ENCODE measurements at regions not wholly inside any gene's neighbourhood (a gene's known extent, or its start where the extent isn't known, plus 50 kb on each side); places are given as distances from the start of the nearest gene placed in this dataset.
"Not testable (repeated sequence)": the region's sequence is repeated elsewhere in the genome, so short reads cannot be mapped to it uniquely, and the experiment has no call there.

DNA sequence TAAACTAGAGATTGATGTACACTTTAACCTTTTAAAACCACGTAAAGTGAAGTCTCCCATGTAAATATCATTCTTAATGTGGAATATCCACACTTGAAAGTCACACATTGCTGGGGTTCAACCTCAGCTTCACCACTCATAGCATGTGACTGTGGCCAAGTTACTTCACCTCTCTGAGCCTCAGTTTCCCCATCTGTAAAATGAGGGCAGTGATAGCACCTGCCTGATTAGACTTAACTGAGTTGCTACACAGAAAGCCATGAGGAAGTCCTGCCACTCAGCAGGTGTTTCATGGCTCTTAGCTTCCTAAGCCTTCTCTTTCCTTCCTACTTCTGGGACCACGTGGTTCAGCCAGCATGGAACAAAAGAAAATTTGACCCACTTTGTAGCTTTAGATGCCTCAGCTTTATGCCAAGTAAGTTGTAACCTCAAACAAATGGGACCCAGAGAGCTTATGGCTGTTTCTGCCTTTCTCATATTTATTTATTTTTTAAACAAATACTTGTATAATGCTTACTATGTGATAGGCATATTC is 277.3 kb upstream of the KLF3 start:
- no peak for DNase-seq

DNA sequence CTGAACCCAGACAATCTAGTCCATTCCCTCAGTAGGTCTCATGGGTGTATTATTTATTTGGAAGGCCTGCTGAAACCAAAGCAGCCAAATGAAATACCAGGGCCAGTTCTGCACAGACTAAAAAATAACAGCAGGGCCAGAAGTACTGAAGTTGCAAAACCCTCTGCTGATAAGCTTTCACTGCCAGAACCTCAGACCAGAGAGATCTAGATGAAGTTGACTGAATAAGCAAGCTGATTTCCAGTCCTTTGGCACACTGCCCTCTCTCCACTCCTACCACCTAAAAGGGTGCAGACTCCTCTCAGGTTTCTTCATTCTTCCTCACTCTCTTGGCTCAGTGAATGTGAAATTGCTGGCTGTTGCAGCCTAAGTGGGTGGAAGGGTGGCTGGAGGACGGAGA is 276.7 kb upstream of the KLF3 start:
- DNase-seq, result no peak

DNA sequence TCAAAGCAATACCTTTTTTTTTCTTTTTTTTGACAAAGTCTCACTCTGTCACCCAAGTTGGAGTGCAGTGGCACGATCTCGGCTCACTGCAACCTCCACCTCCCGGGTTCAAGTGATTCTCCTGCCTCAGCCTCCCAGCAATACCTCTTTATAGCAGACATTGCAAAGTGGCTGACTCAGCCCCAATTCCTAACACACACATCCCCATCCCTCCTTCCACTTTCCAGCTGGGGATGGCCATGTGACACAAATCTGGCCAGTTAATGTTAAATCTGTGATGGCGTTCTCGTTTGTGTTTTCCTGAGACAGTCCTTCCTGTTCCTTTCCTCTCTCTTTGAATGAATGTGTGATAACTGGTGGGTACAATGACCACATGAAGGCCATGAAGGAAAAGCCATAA is 276.2 kb upstream of the KLF3 start:
- DNase-seq, result no peak

DNA sequence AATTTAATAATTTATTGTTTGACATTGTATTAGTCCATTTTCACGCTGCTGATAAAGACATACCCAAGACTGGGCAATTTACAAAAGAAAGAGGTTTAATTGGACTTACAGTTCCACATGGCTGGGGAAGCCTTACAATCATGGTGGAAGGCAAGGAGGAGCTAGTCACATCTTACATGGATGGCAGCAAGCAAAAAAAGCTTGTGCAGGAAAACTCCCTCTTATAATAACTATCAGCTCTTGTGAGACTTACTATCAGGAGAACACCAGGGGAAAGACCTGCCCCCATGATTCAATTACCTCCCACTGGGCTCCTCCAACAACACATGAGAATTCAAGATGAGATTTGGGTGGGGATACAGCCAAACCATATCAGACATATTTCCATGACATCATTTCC is 275.1 kb upstream of the KLF3 start:
- not testable (repeated sequence) for DNase-seq

DNA sequence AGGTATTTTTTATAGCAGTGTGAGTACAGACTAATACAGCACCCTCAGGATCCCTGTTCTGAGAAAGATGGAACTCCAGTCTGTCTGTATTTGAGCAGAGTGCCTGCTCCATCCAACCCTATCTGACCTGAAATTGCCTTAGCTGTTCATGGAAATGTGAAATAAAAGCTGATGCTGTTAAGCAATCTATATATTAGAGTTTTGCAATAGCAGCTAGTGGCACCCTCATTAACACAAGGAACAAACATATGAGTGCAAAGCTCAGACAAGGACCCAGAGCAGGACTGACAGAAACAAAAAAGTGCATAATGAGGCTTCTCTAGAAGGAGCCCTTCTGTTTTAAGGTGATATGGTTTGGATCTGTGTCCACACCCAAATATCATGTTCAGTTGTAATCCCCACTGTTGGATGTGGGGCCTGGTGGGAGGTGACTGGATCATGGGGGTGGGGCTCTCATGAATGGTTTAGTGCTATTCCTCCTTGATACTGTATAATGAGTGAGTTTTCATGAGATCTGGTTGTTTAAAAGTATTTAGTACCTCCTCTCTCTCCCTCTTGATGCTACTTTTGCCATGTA is 272.9 kb upstream of the KLF3 start:
- DNase-seq, result no peak

DNA sequence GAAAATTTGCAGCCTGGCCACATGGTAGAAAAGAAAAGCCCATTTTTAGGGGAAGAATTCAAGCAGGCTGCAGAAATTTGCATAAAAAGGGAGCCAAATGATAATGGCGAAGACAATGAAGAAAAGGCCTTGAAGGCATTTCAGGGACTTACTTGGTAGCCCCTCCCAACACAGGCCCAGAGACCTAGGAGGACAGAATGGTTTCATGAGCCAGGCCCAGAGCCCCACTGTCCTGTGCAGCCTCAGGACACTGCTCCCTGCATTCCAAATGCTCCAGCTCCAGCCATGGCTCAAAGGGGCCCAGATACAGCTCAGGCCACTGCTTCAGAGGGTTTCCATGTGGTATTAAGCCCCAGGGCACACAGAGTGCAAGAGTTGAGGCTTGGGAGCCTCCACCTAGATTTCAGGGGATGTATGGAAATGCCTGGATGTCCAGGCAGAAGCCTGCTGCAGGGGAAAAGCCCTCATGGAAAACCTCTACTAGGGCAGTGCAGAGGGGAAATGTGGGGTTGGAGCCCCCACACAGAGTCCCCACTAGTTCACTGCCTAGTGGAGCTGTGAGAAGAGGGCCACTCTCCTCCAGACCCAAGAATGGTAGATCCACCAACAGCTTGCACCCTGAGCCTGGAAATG is 271.7 kb upstream of the KLF3 start:
- no peak for DNase-seq

DNA sequence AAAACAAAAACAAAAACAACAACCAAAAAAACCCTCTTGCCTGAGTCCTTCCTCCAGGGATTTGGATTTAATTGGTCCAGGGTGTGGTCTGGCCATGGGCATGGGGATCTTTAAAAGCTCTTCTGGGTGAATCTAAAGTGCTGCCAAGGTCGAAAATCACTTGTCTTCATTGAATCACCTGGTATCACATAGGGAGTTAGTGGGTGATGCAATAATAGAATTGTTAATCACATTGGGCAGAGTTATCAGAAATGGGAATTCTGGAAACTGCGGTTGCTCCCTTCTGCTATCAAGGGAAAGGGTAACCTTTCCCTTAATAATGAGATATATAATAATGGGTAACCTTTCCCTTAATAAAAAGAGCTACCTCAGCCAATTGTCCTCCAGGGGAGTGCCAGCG is 267.9 kb upstream of the KLF3 start:
- no peak for DNase-seq

DNA sequence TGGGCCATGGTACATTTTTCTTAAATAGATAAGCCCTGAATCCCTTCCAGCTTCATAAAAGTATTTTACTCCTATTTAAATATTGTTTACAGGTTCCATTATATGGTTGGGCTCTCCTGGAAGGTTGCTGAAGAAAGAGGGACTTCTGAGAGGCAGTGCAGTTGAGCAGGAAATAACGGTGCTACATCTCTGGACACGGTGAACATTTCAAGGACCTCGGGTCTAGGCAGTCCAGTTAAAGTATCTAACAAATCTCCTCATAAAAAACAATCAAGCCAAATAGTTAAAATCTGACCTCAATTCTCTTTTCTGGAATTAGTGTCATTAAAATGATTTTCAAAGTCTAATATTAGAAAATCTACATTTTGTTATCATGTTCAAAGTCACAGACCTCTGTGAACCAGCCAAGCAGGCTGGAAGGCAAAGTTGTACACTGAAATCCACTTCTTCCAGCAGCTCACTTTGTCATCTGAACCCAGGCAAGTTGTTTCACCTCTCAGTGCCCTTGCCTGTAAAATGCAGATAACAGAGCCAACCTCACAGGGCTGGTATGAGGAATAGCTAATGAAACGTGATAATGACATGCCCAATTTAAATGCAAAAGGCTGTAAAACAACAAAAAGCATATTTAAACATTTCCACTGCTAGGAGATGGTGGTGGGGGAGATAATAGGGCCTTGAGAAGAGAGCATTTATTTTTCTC is 267.0 kb upstream of the KLF3 start:
- no peak for DNase-seq

DNA sequence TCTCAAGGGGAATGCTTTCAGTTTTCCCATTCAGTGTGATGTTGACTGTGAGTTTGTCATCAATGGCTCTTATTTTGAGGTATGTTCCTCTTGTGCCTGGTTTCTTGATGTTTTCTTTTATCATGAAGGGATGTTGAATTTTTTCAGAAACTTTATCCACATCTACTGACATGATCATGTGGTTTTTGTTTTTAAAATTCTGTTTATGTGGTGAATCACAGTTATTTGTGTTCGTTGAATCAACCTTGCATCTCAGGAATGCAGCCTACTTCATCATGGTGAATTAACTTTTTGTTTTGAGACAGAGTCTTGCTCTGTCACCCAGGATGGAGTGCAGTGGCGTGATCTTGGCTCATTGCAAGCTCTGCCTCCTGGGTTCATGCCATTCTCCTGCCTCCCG is 263.1 kb upstream of the KLF3 start:
- DNase-seq, result no peak

DNA sequence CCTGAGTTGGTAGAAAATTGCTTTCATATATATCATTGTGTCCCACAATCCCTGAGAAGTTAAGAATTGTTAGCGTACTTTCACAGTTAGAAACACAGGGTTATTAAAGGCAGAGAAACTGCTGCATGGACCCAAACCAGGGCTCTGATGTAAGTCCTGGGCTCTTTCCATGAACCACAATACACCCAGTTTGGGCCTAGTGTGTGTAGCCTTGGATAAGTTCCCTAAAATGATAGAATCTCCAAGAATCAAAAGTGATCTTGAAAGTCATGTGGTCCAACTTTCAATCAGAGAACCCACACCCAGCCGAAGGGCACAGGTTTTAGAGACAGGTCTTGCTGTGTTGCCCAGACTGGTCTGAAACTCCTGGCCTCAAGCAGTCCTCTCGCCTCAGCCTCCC is 257.8 kb upstream of the KLF3 start:
- no peak for DNase-seq

DNA sequence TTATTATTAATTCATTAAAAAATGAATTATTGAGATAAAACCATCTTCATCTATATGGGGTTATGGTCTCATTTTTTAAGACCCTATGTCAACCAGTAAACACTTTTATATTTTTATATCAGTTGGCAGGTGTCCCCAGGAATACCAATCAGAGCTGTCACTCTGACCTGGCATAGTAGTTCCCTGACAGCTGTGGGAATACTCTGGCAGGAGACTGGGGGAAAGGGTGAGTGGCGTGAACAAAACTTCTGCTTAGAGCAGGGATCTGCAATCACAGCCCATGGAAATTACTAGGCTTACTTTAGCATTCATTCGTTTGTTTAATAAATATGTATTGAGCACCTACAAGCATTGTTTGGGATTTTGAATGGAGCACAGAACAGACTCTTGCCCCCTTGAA is 254.1 kb upstream of the KLF3 start:
- no peak for DNase-seq

DNA sequence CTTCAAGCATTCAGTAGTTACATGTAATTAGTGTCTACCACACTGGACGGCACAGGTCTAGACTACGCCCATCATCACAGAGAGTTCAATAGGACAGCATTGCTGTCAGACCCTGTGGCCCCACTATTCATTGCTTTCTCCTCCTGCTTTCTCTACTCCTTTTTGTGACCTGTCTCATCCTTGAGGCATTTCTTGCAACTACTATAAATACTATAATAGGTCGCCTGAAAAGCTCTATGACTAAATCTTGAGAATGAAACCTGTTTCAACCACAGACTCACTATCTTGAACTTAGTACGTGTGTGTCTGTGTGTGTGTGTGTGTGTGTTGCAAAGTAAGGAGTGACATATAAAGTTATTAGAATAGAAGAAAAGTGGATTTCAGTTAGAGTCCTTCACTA is 252.9 kb upstream of the KLF3 start:
- peak in 1 of 2 experiments; percentile 10 for DNase-seq

DNA sequence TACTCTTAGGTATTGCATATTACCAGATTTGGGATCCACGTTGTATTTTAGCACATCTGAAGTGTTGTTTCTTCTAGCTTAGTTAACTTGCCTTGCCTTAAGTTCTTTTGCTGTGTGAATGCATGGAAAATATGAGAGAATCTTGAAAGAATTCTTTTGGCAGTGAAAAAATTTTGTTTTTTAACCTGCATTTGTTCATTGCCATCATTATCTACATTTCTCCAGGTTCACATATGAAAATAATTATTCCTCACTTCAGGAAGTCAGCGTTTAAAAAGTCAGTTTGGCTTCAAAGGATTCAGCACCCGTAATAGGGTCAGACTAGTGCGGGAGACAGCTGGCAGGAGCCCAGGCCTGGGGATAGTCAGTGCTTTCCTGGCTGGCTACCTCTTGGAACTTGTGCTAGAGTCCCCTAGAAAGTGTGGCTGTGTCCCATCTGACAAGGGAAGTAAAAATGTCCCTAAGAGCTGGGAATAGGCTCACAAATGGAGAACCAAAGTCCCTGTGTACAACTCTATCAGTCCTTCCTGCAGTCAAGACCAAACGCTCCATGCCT is 251.9 kb upstream of the KLF3 start:
- DNase-seq, result no peak

DNA sequence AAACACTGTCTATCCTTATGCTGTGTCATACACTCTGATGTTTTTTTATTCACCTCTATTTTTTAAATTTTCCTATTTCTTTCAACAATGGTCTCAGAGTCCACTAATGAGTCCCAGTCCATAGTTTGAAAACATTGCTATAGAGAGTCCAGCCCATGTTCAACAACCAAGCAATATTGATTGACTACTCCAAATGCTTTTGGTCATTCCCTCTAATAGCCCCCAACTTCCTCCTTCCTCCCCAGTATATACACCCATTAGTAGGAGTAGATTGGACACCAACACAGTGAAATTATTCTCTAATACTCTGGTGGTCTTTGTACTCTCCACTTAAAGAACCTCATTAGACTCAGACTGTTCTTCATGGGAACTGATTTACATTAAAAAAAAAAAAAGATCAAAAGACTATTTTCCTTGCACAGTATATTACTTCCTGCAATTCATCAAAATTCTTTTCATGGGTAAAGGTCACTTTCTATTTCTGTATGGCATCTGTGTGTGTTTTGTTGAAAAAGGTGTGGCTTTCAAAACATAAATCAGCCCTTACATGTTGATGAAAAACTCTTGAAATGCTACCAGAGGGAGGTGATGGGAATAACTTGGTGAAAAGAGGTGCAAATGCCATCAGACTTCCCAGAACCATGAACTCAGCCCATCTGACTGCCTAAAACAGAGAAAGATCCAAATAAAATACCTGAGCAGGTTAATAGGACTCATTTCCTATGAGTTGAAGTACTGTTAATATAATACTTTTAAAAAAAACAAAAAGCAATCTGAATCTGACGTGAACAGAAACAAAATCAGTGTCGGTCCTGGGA is 250.3 kb upstream of the KLF3 start:
- DNase-seq, result no peak

DNA sequence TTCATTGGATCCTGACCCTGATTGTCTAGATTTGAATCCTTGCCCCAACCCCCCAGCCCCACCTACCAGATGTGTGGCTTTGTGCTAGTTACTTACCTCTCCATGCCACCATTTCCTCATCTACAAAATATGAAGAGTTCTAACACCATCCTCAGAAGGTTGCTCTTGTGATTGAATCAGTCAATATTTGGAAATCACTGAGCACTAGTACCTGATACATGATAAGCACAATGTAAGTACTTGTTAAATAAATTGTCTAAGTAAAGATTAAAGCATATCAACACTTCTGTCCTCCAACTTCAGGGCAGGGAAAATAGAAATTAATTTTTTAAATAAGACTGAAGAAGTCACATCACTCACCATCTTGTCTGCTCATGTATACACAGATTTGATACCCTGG is 249.6 kb upstream of the KLF3 start:
- no peak for DNase-seq

DNA sequence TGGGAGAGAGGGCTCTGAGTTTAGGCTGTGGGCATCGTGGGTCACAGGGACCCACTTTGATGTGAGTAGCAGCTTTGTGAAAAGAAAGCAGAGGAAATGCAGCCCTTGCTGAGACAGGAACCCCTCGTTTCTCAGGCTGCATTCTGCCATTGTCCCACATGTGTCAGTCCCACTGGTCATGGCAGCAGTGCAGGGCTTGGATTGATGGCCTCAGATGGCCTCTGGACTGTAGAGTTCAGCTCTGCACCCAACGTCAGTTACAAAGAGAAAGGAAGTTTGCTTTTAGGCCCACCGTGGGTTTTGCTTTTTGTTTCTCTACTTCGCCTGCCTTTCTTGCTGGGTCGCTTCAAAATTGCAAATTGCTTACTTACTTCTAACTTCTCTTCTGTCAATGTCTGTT is 248.3 kb upstream of the KLF3 start:
- DNase-seq, result no peak

DNA sequence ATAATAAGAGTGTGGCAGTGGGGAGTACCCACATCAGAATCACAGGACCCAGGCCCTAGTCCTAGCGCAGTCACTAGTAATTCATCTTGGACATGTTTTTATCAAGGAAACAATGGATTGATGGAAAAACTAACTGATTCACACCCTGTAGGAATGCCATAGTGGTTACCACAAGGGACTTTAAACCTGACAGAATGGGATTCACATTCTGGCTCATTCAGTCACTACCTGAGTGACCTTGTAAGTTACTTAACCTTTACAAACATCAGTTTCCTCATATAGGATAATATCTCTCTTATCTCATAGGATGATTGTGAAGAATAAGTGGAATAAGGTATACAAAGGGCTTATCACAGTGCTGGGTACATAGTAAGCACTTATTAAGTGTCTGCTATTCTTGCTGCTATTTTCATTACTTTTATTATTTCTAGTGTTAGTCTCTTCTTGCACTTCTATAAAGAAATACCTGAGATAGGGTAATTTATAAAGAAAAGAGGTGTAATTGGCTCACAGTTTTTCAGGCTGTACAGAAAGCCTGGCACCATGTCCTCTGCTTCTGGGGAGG is 247.5 kb upstream of the KLF3 start:
- DNase-seq, result no peak

DNA sequence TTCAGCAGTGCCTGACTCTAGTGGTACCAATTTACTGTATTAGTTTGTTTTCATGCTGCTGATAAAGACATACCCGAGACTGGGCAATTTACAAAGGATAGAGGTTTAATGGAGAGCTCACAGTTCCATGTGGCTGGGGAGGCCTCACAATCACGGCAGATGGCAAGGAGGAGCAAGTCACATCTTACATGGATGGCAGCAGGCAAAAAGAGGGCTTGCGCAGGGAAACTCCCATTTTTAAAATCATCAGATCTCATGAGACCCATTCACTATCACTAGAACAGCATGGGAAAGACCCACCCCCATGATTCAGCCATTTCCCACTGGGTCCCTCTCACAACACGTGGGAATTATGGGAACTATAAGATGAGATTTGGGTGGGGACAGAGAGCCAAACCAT is 243.7 kb upstream of the KLF3 start:
- DNase-seq, result not testable (repeated sequence)

DNA sequence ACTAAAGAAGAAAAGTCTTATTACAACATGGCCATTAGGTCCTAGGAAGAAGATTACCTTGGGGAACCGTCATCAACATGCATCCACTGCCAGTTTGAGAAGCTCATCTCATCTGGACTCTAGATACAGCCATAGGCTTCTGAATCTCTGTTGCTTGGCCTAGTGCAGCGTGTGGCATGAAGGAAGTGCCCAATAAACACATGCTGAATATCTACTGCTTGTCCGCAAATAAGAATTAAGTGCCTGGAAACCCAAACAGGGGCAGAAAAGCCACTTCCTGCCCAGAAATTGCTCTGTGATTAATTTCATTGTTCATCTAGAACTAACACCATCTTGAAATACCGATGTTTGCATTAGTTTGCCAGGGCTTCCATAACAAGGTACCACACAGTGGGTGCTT is 241.1 kb upstream of the KLF3 start:
- DNase-seq, result no peak

DNA sequence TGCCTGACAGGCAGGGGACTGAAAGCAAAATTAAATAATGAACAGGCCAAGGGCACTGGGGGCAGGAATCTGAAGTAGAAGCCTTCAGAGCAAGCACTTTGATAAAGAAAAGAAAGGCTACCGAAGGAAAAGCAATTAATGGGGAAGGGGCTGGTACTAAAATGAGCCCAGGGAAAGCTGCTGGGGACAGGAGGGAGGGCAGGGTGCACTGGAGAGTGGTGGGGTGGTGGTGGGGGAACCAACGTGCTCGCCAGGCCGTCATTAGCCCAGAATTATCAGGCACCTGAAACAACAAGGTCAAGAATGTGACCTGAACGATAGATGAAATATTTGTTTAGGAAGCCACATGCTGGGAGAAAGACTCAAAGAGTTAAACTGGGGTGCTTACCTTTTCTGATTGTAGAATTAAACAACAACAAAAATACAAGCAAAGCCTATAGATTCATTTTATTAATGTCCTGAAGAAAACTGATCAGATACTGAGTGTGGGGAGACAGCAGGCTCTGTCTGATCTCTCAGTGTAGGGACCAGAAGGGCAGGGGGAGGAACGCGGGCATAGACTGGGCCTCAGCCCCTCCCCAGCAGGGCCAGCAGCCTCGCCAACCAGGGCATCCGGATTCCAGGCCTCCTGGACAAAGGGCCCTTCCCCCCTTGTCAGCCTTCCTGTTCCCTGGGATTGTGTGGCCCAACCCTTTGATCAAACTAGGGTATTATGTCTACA is 239.7 kb upstream of the KLF3 start:
- no peak for DNase-seq

DNA sequence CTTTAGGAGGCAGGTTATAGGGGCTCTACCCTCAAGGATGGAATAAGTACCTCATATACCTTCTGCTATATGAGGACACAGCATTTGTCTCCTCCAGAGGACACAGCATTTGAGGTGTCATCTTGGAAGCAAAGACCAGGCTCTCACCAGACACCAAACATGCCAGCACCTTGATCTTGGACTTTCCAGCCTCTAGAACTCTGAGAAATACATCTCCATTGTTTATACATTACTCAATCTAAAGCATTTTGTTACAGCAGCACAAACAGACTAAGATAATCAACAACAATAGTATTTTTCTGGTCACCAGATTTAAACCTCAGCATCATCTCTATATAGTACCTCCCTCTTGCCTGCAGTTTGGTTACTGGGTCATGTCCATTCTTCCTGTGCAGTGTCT is 237.5 kb upstream of the KLF3 start:
- DNase-seq, result no peak

DNA sequence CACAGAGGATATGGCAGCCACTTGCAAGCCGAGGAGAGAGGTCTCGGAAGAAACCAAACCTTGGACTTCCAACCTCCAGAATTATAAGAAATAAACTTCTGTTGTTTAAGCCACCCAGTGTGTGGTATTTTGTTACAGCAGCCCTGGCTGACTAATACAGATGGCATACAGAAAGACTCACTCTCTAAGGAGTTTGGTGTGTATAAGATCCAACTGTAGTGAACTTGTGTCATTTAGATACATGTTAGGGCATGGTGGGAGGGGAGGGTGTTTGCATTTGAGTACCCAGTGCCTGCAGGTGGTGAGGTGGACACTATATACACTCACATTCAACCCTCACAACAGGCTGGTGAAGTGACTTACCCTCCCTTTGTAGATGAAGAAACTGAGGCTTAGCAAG is 233.2 kb upstream of the KLF3 start:
- DNase-seq, result no peak

All from activated CD4-positive, alpha-beta T cell treated with anti-CD3 and anti-CD28 coated beads, Interleukin-2, amount 50 U/mL, for 48 hours (primary cell).